GM06990 (cell line): ENCODE measurements at regions not wholly inside any gene's neighbourhood (a gene's known extent, or its start where the extent isn't known, plus 50 kb on each side); places are given as distances from the start of the nearest gene placed in this dataset.
"Not testable (repeated sequence)": the region's sequence is repeated elsewhere in the genome, so short reads cannot be mapped to it uniquely, and the experiment has no call there.

ENCODE experiments used
- DNase-seq: peaks from one replicate; pipeline ENCODE4 v3.0.0-alpha.2; 2011; ENCODE audit not compliant: insufficient read length; ENCODE audit errors: extremely low read depth
- H3K27me3 ChIP-seq: replicated peaks from 2 replicates; pipeline ENCODE4 v1.6.0; 2011; ENCODE audit warnings: low read length; ENCODE audit not compliant: control insufficient read depth, insufficient read depth
- H3K36me3 ChIP-seq: 2 replicates; pipeline ENCODE4 v1.5.1; 2011; ENCODE audit warnings: low read length; ENCODE audit not compliant: control insufficient read depth, insufficient read depth
- H3K4me3 ChIP-seq: replicated peaks from 2 replicates; pipeline ENCODE4 v1.5.1; 2011; ENCODE audit warnings: low read depth, mild to moderate bottlenecking, control low read depth, low read length
- TF ChIP-seq, protein P1 (sequence below): IDR thresholded peaks from 2 replicates; pipeline ENCODE4 v1.5.1; 2011; ENCODE audit warnings: low read length, control low read depth, mild to moderate bottlenecking, inconsistent platforms; ENCODE audit not compliant: insufficient read depth, poor library complexity, severe bottlenecking

DNA sequence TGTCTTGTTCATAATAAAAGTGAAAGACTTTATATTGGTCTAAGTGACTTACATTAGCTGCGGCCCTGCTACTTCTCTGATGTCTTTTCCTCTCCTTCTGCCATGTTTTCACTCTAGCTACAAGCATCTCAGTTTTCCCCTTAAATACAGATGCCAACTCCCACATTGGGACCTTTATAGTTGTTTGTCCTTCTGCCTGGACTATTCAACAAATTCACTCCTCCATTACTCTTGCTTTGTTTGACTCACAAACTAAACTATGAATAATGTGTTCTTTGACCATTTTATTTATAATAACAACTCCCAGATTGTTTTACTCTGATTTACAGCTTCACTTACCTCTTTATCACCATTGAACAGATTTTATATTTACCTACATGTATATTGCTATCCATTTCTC, 1369.9 kb downstream of the SI start:
- TF ChIP-seq, protein P1, sequence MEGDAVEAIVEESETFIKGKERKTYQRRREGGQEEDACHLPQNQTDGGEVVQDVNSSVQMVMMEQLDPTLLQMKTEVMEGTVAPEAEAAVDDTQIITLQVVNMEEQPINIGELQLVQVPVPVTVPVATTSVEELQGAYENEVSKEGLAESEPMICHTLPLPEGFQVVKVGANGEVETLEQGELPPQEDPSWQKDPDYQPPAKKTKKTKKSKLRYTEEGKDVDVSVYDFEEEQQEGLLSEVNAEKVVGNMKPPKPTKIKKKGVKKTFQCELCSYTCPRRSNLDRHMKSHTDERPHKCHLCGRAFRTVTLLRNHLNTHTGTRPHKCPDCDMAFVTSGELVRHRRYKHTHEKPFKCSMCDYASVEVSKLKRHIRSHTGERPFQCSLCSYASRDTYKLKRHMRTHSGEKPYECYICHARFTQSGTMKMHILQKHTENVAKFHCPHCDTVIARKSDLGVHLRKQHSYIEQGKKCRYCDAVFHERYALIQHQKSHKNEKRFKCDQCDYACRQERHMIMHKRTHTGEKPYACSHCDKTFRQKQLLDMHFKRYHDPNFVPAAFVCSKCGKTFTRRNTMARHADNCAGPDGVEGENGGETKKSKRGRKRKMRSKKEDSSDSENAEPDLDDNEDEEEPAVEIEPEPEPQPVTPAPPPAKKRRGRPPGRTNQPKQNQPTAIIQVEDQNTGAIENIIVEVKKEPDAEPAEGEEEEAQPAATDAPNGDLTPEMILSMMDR, result no peak
- no peaks in the 10 kb centered on the region for H3K27me3 ChIP-seq
- DNase-seq, result no peak

DNA sequence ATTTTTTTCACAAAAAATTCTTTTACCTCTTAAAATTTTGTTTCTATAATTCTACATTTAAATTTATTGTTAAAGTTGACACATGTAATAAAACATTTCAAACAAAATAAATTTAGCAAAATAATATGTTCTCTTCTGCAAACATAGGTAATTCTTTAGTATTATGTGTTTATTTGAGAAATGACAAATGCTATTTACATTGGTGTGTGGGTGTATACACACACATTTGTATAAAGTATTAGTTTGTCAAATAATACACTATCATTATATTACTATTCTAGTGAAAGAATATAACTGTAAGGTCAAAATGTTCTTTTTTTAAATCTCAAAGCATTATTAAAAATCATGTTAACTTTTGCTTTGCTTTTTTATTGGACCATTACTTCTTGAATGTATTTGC, 1370.6 kb downstream of the SI start:
- H3K27me3 ChIP-seq, result no peaks in the 10 kb centered on the region
- TF ChIP-seq, protein P1, result no peak
- H3K36me3 ChIP-seq, result no peaks in the 10 kb centered on the region
- DNase-seq, result no peak
- H3K4me3 ChIP-seq, result no peak overlapping the region

More for the DNA sequence above, 1369.9 kb downstream of the SI start:
- Histone ChIP-seq H3K36me3 (no peaks in the 10 kb centered on the region), H3K4me3 (no peak overlapping the region)

DNA sequence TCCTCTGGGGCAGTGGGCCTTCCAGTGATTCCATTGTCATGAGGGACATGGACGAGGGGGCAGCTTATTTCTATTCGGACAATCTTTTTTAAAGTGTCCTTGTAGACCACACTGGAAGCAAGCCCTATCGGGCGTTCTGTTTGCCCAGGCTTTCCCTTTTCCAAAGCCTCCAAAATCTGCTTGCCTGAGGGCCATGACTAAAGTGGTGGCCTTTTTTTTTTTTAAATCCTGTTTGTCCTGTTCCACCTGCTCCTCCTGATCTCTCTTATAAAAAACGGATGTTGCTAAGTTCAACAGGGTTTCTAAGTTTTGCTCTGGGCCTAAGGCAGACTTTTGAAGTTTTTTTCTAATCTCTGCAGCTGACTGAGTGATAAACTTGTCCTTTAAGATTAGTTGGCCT, 1380.1 kb downstream of the SI start:
- not testable (repeated sequence) for H3K27me3 ChIP-seq, H3K36me3 ChIP-seq, H3K4me3 ChIP-seq, DNase-seq

- DNase-seq, result no peak
- Histone ChIP-seq H3K36me3 (no peaks in the 10 kb centered on the region), H3K27me3 (no peaks in the 10 kb centered on the region), H3K4me3 (no peak overlapping the region)
- TF ChIP-seq, protein P1, result no peak
Measured at GRCh38 chr3:163692494-163692893, 1385.8 kb downstream of the SI start.

DNA sequence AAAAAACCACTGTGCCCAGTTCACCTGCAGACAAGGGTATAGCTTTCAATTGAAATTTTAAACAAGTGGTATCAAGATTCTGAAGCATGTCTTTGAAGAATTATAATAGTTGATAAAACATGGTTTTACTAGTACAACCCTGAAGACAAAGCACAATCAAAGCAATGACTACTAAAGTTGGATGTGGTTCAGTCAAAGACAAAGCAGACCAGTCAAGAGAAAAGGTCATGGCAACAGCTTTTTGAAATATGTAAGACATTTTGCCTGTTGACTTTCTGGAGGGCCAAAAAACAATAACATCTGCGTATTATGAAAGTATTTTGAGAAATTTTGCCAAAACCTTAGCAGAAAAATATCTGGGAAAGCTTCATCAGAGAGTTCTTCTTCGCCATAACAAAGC, 1393.6 kb downstream of the SI start:
- H3K4me3 ChIP-seq, result no peak overlapping the region
- no peaks in the 10 kb centered on the region for H3K27me3 ChIP-seq
- DNase-seq, result no peak
- H3K36me3 ChIP-seq, result no peaks in the 10 kb centered on the region
- TF ChIP-seq, protein P1, result no peak

GRCh38 chr3:163672954-163673353, 1405.3 kb downstream of the SI start:
- TF ChIP-seq, protein P1, result no peak
- no peaks in the 10 kb centered on the region for H3K27me3 ChIP-seq
- no peaks in the 10 kb centered on the region for H3K36me3 ChIP-seq
- H3K4me3 ChIP-seq, result no peak overlapping the region
- DNase-seq, result no peak
